HepG2 (cell line): ENCODE measurements at regions not wholly inside any gene's neighbourhood (a gene's known extent, or its start where the extent isn't known, plus 50 kb on each side); places are given as distances from the start of the nearest gene placed in this dataset.

ENCODE experiments used
- MLLT10 ChIP-seq: sonication (generic); formaldehyde crosslinking; IDR thresholded peaks from 2 replicates; pipeline ENCODE4 v1.4.0; 2020; ENCODE audit warnings: missing genetic modification reagents
- ZBTB10 ChIP-seq: sonication (generic); formaldehyde crosslinking; IDR thresholded peaks from 2 replicates; pipeline ENCODE4 v1.4.0; 2020; ENCODE audit warnings: missing genetic modification reagents, borderline replicate concordance
- ZNF260 ChIP-seq: sonication (generic); formaldehyde crosslinking; IDR thresholded peaks from 2 replicates; pipeline ENCODE4 v1.4.0; 2020; ENCODE audit warnings: missing genetic modification reagents, low read depth, mild to moderate bottlenecking, borderline replicate concordance
- ZNF646 ChIP-seq: sonication (generic); formaldehyde crosslinking; IDR thresholded peaks from 2 replicates; pipeline ENCODE4 v1.9.0; 2021; ENCODE audit warnings: mild to moderate bottlenecking, missing genetic modification reagents
- ZNF777 ChIP-seq: sonication (generic); formaldehyde crosslinking; IDR thresholded peaks from 2 replicates; pipeline ENCODE4 v1.4.0; 2020; ENCODE audit warnings: missing genetic modification reagents
- TF ChIP-seq, protein P1 (sequence below): sonication (generic); formaldehyde crosslinking; IDR thresholded peaks from 2 replicates; pipeline ENCODE4 v1.5.0; 2020; ENCODE audit warnings: mild to moderate bottlenecking, missing genetic modification reagents

- TF ChIP-seq ZNF646 (CRISPR knock-in tag), result no peak
- TF ChIP-seq MLLT10 (CRISPR knock-in tag), result no peak
- TF ChIP-seq ZBTB10 (CRISPR knock-in tag), result no peak
- TF ChIP-seq ZNF777 (CRISPR knock-in tag), result no peak
- TF ChIP-seq ZNF260 (CRISPR knock-in tag), result no peak
- TF ChIP-seq, protein P1, sequence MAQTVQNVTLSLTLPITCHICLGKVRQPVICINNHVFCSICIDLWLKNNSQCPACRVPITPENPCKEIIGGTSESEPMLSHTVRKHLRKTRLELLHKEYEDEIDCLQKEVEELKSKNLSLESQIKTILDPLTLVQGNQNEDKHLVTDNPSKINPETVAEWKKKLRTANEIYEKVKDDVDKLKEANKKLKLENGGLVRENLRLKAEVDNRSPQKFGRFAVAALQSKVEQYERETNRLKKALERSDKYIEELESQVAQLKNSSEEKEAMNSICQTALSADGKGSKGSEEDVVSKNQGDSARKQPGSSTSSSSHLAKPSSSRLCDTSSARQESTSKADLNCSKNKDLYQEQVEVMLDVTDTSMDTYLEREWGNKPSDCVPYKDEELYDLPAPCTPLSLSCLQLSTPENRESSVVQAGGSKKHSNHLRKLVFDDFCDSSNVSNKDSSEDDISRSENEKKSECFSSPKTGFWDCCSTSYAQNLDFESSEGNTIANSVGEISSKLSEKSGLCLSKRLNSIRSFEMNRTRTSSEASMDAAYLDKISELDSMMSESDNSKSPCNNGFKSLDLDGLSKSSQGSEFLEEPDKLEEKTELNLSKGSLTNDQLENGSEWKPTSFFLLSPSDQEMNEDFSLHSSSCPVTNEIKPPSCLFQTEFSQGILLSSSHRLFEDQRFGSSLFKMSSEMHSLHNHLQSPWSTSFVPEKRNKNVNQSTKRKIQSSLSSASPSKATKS (CRISPR knock-in tag), result no peak
- TF ChIP-seq, all 625 proteins: peak for 0
Measured at GRCh38 chr6:780706-781105, 87.8 kb upstream of the EXOC2 start (continued).
